Heart left ventricle (tissue), 13 donors: ENCODE measurements at regions not wholly inside any gene's neighbourhood (a gene's known extent, or its start where the extent isn't known, plus 50 kb on each side); places are given as distances from the start of the nearest gene placed in this dataset.

Source experiments
- CTCF ChIP-seq, 12 donors: fragments of 200-600 bp; sonication (generic) in 4 of 12; IDR thresholded peaks; one replicate each; pipeline versions ENCODE4 v1.5.0 to v1.8.0; 2018 to 2022; ENCODE audit warnings: antibody characterized with exemption in 12 of 12, mild to moderate bottlenecking in 5 of 12
- POLR2A ChIP-seq, 2 donors: fragments of 450-650 bp; IDR thresholded peaks; one replicate each; pipeline ENCODE4 v1.6.1; 2017; ENCODE audit warnings: antibody characterized with exemption in 2 of 2, mild to moderate bottlenecking in 2 of 2, moderate library complexity in 2 of 2
- donor health status: ischemic (EF 13 %, LVEDD 7.1; RV severe dilation, severe dysfunction).
- donor health status: DM: no; HTN: yes; CAD: no.
- donor health status: DM: no; HTN: no; CAD: no.
- donor health status: ischemic (EF 25% LVEDD 6.9; RV normal size, moderate dysfunction).
- donor health status: ischemic (EF 25% LVEDD 5.7; RV mildly dilated, moderate dysfunction).
- donor health status: ischemic (EF 35%, LVEDD 5.7; RV mildly dilated, moderate dysfunction).
- donor health status: nonischemic (EF 11% LVEDD 7.7; RV severe dilation, severe dysfunction).
- donor health status: DM: yes; HTN: yes; CAD: no.
- donor health status: PGD.
- donor health status: ischemic (EF 29% LVEDD 5.4; RV normal size, mild dysfunction).
- donor health status: nonischemic (EF 23%, LVEDD 6.1; RV moderate dilation, normal function).

- TF ChIP-seq CTCF (IDR thresholded peaks at IDR 0.05) (no peak), POLR2A (IDR thresholded peaks at IDR 0.05) (no peak)
Measured at GRCh38 chr2:128693743-128694029, 375.0 kb upstream of the HS6ST1 start.
